ENCODE measurements at regions not wholly inside any gene's neighbourhood (a gene's known extent, or its start where the extent isn't known, plus 50 kb on each side); places are given as distances from the start of the nearest gene placed in this dataset.

GRCh38 chr11:130635937-130636630, 187.6 kb downstream of the ADAMTS15 start:
- TF ChIP-seq POLR2A (IDR thresholded peaks at IDR 0.05; ENCODE audit: low read length) (no peak), GATA1 (IDR thresholded peaks at IDR 0.05; ENCODE audit: low read depth, low read length) (no peak)
